Activated T-helper 9 cell treated with anti-CD3 and anti-CD28 coated beads, Interleukin-2, amount 50 U/mL, for 16 hours (primary cell): ENCODE measurements at regions not wholly inside any gene's neighbourhood (a gene's known extent, or its start where the extent isn't known, plus 50 kb on each side); places are given as distances from the start of the nearest gene placed in this dataset.
"Not testable (repeated sequence)": the region's sequence is repeated elsewhere in the genome, so short reads cannot be mapped to it uniquely, and the experiment has no call there.

ENCODE experiments used
- DNase-seq: peaks from one replicate; pipeline ENCODE4 v3.0.0-alpha.2; 2020; ENCODE audit warnings: low read depth

- DNase-seq = no peak
These were observed 325.9 kb downstream of the SATB2 start for GRCh38 chr2:199131876-199132275.

GRCh38 chr2:199131136-199131655 is 326.5 kb downstream of the SATB2 start:
- no peak for DNase-seq

- DNase-seq = no peak
These were observed 327.2 kb downstream of the SATB2 start for GRCh38 chr2:199130501-199130900.

- DNase-seq = no peak
These were observed 329.1 kb downstream of the SATB2 start for GRCh38 chr2:199128476-199129229.

- DNase-seq = no peak
These were observed 337.9 kb downstream of the SATB2 start for GRCh38 chr2:199119796-199120195.

- DNase-seq = no peak
These were observed 339.0 kb downstream of the SATB2 start for GRCh38 chr2:199118673-199119112.

- DNase-seq = no peak
These were observed 342.6 kb downstream of the SATB2 start for GRCh38 chr2:199115169-199115568.

- DNase-seq = no peak
These were observed 344.6 kb downstream of the SATB2 start for GRCh38 chr2:199113111-199113510.

GRCh38 chr2:199111458-199111857 is 346.3 kb downstream of the SATB2 start:
- DNase-seq = no peak

- DNase-seq = no peak
These were observed 349.7 kb downstream of the SATB2 start for GRCh38 chr2:199108056-199108455.

- DNase-seq = no peak
These were observed 351.9 kb downstream of the SATB2 start for GRCh38 chr2:199105826-199106225.

GRCh38 chr2:199101487-199101886 is 356.3 kb downstream of the SATB2 start:
- DNase-seq = no peak

GRCh38 chr2:199100326-199101110 is 357.2 kb downstream of the SATB2 start:
- DNase-seq = no peak

GRCh38 chr2:199092419-199092818 is 365.3 kb downstream of the SATB2 start:
- no peak for DNase-seq

- no peak for DNase-seq
These were observed 372.5 kb downstream of the SATB2 start for GRCh38 chr2:199085261-199085660.

- no peak for DNase-seq
These were observed 387.3 kb downstream of the SATB2 start for GRCh38 chr2:199070322-199070949.

- no peak for DNase-seq
These were observed 393.5 kb downstream of the SATB2 start for GRCh38 chr2:199064201-199064600.

GRCh38 chr2:199057936-199058335 is 399.8 kb downstream of the SATB2 start:
- DNase-seq = no peak

- DNase-seq = no peak
These were observed 402.4 kb downstream of the SATB2 start for GRCh38 chr2:199055336-199055735.

- DNase-seq = no peak
These were observed 414.9 kb downstream of the SATB2 start for GRCh38 chr2:199042660-199043379.

GRCh38 chr2:199040522-199040921 is 417.2 kb downstream of the SATB2 start:
- DNase-seq = no peak

GRCh38 chr2:199033761-199034160 is 424.0 kb downstream of the SATB2 start:
- not testable (repeated sequence) for DNase-seq
